ENCODE measurements at regions not wholly inside any gene's neighbourhood (a gene's known extent, or its start where the extent isn't known, plus 50 kb on each side); places are given as distances from the start of the nearest gene placed in this dataset.

DNA sequence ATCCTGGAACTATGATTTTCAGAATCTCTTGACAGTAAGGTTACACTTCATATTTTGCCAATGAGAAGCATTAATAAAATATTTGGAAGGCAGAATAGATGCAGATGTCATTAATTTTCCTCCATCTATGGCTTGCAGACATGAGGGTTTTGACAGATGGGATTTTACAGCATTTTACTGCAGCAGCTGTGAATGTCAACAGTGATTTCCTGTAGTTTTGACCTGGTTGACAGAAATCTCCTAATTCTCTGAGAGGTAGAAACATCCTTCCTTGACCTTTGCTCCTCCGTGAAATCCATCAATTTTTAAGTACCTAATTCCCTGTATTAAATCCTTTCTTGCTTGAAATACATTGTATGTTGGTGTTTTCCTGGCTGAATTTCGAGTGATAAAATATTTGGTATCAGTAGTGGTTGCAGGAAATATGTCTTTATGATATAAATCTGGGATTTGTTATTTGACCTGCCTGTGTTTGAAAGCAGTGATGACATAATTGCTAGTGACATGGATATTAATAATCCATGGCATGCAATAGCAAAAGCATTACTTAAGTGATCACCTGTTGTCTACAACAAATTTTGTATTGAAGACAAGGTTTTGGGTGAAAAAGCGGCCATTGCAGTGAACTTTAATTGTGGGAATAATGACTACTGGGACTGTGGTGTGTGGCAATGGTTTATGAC lies 73.9 kb downstream of the HLX start:
- no peak for DNase-seq
- no peaks in the 10 kb centered on the region for H3K36me3 ChIP-seq (ENCODE audit: low read depth)
- 45 to 50% methylated on average over 3 of the region's 3 CpGs for WGBS, 2 experiments (ENCODE audit: low coverage in 1 of 2, low lambda C conversion rate in 2 of 2, missing lambda C conversion rate in 2 of 2)

GRCh38 chr1:220954321-220955075 lies 75.3 kb downstream of the HLX start:
- 92 to 96% methylated on average over 5 of the region's 5 CpGs for WGBS, 2 experiments (ENCODE audit: low coverage in 1 of 2, low lambda C conversion rate in 2 of 2, missing lambda C conversion rate in 2 of 2)
- no peaks in the 10 kb centered on the region for H3K79me2 ChIP-seq (ENCODE audit: insufficient read depth)
- no peak overlapping the region for H3K9ac ChIP-seq
- no peak overlapping the region for H3K4me3 ChIP-seq
- in situ Hi-C loops (cut with MboI): no loop called here
- H2AFZ ChIP-seq: no peak overlapping the region
- no peaks in the 10 kb centered on the region for H3K9me3 ChIP-seq (ENCODE audit: low read depth)
- H3F3A ChIP-seq (ENCODE audit: insufficient read depth): peaks cover 45% of the 10 kb centered on the region
- TF ChIP-seq EZH2 (IDR thresholded peaks at IDR 0.05; ENCODE audit: insufficient read depth, poor library complexity, severe bottlenecking) (no peak), EZH2phosphoT487 (IDR thresholded peaks at IDR 0.05; ENCODE audit: insufficient read depth, low read depth) (no peak)
- peak; percentile 17 for DNase-seq
- H3K9me2 ChIP-seq (ENCODE audit: insufficient read depth): 0 out of 2 replicates have a peak, but pooled peaks cover 4% of the 10 kb centered on the region
- no peaks in the 10 kb centered on the region for H4K20me1 ChIP-seq (ENCODE audit: insufficient read depth)
- H3K27me3 ChIP-seq (replicated peaks; ENCODE audit: insufficient read depth): no peaks in the 10 kb centered on the region
- no peak overlapping the region for H3K27ac ChIP-seq
- no peak overlapping the region for H3K4me2 ChIP-seq (ENCODE audit: unreplicated experiment)
- H3K4me1 ChIP-seq (ENCODE audit: insufficient read depth): peaks cover 57% of the 10 kb centered on the region
- no peaks in the 10 kb centered on the region for H3K36me3 ChIP-seq (ENCODE audit: low read depth)

More for the DNA sequence above, 73.9 kb downstream of the HLX start:
- Histone ChIP-seq H3K27ac (no peak overlapping the region), H3K4me2 (ENCODE audit: unreplicated experiment) (no peak overlapping the region), H3F3A (ENCODE audit: insufficient read depth) (peaks cover 45% of the 10 kb centered on the region), H3K9me3 (ENCODE audit: low read depth) (no peaks in the 10 kb centered on the region), H3K9me2 (ENCODE audit: insufficient read depth) (0 out of 2 replicates have a peak, but pooled peaks cover 4% of the 10 kb centered on the region), H4K20me1 (ENCODE audit: insufficient read depth) (no peaks in the 10 kb centered on the region), H3K4me1 (ENCODE audit: insufficient read depth) (peaks cover 50% of the 10 kb centered on the region), H3K4me3 (no peak overlapping the region), H3K9ac (no peak overlapping the region), H3K79me2 (ENCODE audit: insufficient read depth) (no peaks in the 10 kb centered on the region), H3K27me3 (replicated peaks; ENCODE audit: insufficient read depth) (no peaks in the 10 kb centered on the region), H2AFZ (no peak overlapping the region)
- in situ Hi-C loops (cut with MboI): no loop called here
- TF ChIP-seq EZH2 (IDR thresholded peaks at IDR 0.05; ENCODE audit: insufficient read depth, poor library complexity, severe bottlenecking) (no peak), EZH2phosphoT487 (IDR thresholded peaks at IDR 0.05; ENCODE audit: insufficient read depth, low read depth) (no peak)

DNA sequence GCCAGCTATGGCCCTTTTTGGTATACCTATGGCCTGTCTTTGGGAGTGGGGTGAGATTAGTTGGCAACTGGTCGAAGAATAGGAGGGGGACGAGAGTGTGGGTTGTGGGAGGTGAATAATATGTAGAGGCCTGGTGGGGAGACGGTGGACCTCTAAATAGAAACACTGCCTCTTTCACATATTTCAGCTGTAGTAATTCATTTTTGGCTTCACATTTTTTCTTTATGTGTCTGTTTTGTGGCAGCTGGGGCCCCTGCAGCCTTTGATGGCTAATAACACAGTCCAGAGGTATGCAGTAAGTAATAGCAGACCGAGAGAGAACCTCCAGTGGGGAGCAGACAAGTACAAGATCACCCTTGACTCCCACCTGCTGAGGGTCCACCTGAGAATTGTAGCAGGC lies 75.9 kb downstream of the HLX start:
- WGBS, 2 experiments (ENCODE audit: low coverage in 1 of 2, low lambda C conversion rate in 2 of 2, missing lambda C conversion rate in 2 of 2): 86 to 92% methylated on average over 4 of the region's 4 CpGs
- no peak overlapping the region for H3K9ac ChIP-seq
- no peak overlapping the region for H3K4me2 ChIP-seq (ENCODE audit: unreplicated experiment)
- in situ Hi-C loops (cut with MboI): no loop called here
- H3F3A ChIP-seq (ENCODE audit: insufficient read depth): peaks cover 45% of the 10 kb centered on the region
- no peaks in the 10 kb centered on the region for H3K36me3 ChIP-seq (ENCODE audit: low read depth)
- H3K4me1 ChIP-seq (ENCODE audit: insufficient read depth): peaks cover 57% of the 10 kb centered on the region
- no peak overlapping the region for H3K4me3 ChIP-seq
- no peak for DNase-seq
- no peaks in the 10 kb centered on the region for H4K20me1 ChIP-seq (ENCODE audit: insufficient read depth)
- peak overlapping the region; percentile 14; the same call in 1 of the 2 replicates for H2AFZ ChIP-seq
- H3K79me2 ChIP-seq (ENCODE audit: insufficient read depth): no peaks in the 10 kb centered on the region
- no peak overlapping the region for H3K27ac ChIP-seq
- H3K27me3 ChIP-seq (replicated peaks; ENCODE audit: insufficient read depth): no peaks in the 10 kb centered on the region
- no peaks in the 10 kb centered on the region for H3K9me3 ChIP-seq (ENCODE audit: low read depth)
- 0 out of 2 replicates have a peak, but pooled peaks cover 4% of the 10 kb centered on the region for H3K9me2 ChIP-seq (ENCODE audit: insufficient read depth)
- TF ChIP-seq EZH2phosphoT487 (IDR thresholded peaks at IDR 0.05; ENCODE audit: insufficient read depth, low read depth) (no peak), EZH2 (IDR thresholded peaks at IDR 0.05; ENCODE audit: insufficient read depth, poor library complexity, severe bottlenecking) (no peak)

DNA sequence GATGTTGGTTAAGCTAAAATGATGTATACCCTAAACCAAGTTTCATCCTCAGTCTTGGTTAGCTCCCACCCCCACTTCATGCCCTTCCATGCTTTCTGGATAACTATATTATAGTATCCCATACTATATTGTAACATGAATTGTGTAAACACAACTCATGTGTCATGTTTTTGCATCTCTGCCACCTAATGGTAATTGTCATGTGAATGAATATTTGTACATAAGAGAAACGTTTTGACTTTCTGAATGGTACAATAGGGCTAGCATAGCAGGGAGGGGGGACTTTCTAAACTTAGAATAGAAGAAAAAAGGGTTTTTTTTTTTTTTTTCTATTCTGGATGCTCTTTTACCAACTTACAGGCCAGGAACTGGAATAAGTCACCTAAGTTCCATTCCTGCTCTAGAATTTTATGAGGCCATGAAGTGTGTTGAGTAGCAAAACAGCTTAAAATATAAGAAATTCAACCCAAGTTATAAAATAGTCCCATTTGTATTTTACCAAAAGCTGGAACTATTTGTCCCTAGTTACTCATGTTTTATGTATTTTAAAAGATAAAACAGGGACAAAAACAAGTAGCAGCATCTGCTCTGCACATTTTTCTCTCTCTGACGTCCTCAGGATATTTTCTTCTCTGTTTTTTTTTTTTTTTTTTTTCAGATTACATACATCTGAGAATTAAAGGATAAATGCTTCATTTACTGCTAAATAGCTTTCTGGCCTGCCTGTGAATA lies 77.4 kb downstream of the HLX start:
- Histone ChIP-seq H2AFZ (0 out of 2 replicates have a peak overlapping the region, but pooled peaks have one; percentile 14), H4K20me1 (ENCODE audit: insufficient read depth) (no peaks in the 10 kb centered on the region), H3K27me3 (replicated peaks; ENCODE audit: insufficient read depth) (no peaks in the 10 kb centered on the region), H3K9me3 (ENCODE audit: low read depth) (no peaks in the 10 kb centered on the region), H3K9me2 (ENCODE audit: insufficient read depth) (0 out of 2 replicates have a peak, but pooled peaks cover 4% of the 10 kb centered on the region), H3K4me1 (ENCODE audit: insufficient read depth) (peaks cover 68% of the 10 kb centered on the region), H3K4me3 (peak overlapping the region; percentile 39), H3K4me2 (ENCODE audit: unreplicated experiment) (peak overlapping the region; percentile 83), H3K36me3 (ENCODE audit: low read depth) (no peaks in the 10 kb centered on the region), H3F3A (ENCODE audit: insufficient read depth) (peaks cover 52% of the 10 kb centered on the region), H3K79me2 (ENCODE audit: insufficient read depth) (no peaks in the 10 kb centered on the region), H3K9ac (peak overlapping the region; percentile 80), H3K27ac (peak overlapping the region; percentile 96)
- peak; percentile 73 for DNase-seq
- no peak for TF ChIP-seq EZH2phosphoT487 (IDR thresholded peaks at IDR 0.05; ENCODE audit: insufficient read depth, low read depth)
- TF ChIP-seq EZH2 (IDR thresholded peaks at IDR 0.05; ENCODE audit: insufficient read depth, poor library complexity, severe bottlenecking): no peak
- in situ Hi-C loops (cut with MboI): no loop called here
- 1 to 2% methylated on average over 2 of the region's 2 CpGs for WGBS, 2 experiments (ENCODE audit: low coverage in 1 of 2, low lambda C conversion rate in 2 of 2, missing lambda C conversion rate in 2 of 2)
